ENCODE measurements at regions not wholly inside any gene's neighbourhood (a gene's known extent, or its start where the extent isn't known, plus 50 kb on each side); places are given as distances from the start of the nearest gene placed in this dataset.

DNA sequence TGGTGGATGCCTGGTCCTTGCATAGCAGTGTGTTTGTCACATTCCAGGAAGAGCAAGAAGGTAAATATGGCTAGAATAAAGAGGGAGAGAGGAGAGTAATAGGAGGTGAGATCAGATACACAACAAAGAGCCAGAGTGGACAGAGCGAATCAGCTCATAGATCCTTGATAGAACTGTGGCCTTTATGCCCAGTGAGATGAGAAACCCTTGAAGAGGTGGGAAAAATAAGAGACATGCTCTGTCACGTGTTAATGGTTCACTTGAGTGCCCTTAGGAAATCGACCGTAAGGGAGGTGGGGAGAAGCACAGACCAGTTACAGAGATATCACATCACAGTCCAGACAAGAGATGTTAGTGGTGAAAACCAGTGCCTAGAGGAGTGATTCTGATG is 84.7 kb upstream of the RAB27B start:
- Histone ChIP-seq H3K27ac (no peak overlapping the region), H3K4me1 (no peaks in the 10 kb centered on the region), H3K36me3 (no peaks in the 10 kb centered on the region), H3K27me3 (no peaks in the 10 kb centered on the region), H3K9me3 (no peaks in the 10 kb centered on the region), H3K4me3 (no peak overlapping the region)
- no peak for DNase-seq
- intact Hi-C loops (cut with DNase I; ENCODE audit: low total_unique reads): no loop called here
- TF ChIP-seq, protein P1, sequence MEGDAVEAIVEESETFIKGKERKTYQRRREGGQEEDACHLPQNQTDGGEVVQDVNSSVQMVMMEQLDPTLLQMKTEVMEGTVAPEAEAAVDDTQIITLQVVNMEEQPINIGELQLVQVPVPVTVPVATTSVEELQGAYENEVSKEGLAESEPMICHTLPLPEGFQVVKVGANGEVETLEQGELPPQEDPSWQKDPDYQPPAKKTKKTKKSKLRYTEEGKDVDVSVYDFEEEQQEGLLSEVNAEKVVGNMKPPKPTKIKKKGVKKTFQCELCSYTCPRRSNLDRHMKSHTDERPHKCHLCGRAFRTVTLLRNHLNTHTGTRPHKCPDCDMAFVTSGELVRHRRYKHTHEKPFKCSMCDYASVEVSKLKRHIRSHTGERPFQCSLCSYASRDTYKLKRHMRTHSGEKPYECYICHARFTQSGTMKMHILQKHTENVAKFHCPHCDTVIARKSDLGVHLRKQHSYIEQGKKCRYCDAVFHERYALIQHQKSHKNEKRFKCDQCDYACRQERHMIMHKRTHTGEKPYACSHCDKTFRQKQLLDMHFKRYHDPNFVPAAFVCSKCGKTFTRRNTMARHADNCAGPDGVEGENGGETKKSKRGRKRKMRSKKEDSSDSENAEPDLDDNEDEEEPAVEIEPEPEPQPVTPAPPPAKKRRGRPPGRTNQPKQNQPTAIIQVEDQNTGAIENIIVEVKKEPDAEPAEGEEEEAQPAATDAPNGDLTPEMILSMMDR (IDR thresholded peaks at IDR 0.05): no peak

GRCh38 chr18:54749291-54749690 is 79.0 kb upstream of the RAB27B start:
- Histone ChIP-seq H3K27me3 (no peaks in the 10 kb centered on the region), H3K4me3 (no peak overlapping the region), H3K27ac (no peak overlapping the region), H3K9me3 (no peaks in the 10 kb centered on the region), H3K36me3 (no peaks in the 10 kb centered on the region), H3K4me1 (no peaks in the 10 kb centered on the region)
- TF ChIP-seq, protein P1 (IDR thresholded peaks at IDR 0.05): no peak
- DNase-seq: no peak
- intact Hi-C loops (cut with DNase I; ENCODE audit: low total_unique reads): no loop called here

DNA sequence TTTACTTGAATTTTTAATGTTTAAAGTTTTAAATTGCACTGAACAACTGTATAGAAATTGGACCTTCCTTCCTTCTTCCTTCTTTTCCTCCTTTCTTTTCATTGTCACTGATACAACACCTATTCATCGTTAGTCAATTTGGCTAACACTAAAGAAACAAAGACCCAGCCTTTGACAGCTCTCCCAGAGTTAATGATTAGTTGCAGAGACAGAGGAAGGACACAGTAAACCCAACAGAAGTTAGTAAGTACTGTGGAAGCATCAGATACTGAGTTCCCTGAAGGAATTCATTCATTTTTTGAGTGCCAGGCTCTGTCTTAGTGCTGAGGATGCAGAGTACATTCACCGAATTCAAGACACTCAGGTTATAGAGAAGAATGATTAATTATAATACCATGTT is 77.9 kb upstream of the RAB27B start:
- no peaks in the 10 kb centered on the region for H3K4me1 ChIP-seq
- H3K27me3 ChIP-seq: no peaks in the 10 kb centered on the region
- TF ChIP-seq, protein P1 (IDR thresholded peaks at IDR 0.05): no peak
- intact Hi-C loops (cut with DNase I; ENCODE audit: low total_unique reads): no loop called here
- DNase-seq: no peak
- no peak overlapping the region for H3K4me3 ChIP-seq
- H3K36me3 ChIP-seq: no peaks in the 10 kb centered on the region
- H3K9me3 ChIP-seq: no peaks in the 10 kb centered on the region
- no peak overlapping the region for H3K27ac ChIP-seq

- intact Hi-C loops (cut with DNase I; ENCODE audit: low total_unique reads): no loop called here
- Histone ChIP-seq H3K27ac (no peak overlapping the region), H3K27me3 (no peaks in the 10 kb centered on the region), H3K4me1 (no peaks in the 10 kb centered on the region), H3K4me3 (no peak overlapping the region), H3K36me3 (no peaks in the 10 kb centered on the region), H3K9me3 (no peaks in the 10 kb centered on the region)
- no peak for DNase-seq
- TF ChIP-seq, protein P1 (IDR thresholded peaks at IDR 0.05): no peak
Measured at GRCh38 chr18:54752185-54752584, 76.1 kb upstream of the RAB27B start.

DNA sequence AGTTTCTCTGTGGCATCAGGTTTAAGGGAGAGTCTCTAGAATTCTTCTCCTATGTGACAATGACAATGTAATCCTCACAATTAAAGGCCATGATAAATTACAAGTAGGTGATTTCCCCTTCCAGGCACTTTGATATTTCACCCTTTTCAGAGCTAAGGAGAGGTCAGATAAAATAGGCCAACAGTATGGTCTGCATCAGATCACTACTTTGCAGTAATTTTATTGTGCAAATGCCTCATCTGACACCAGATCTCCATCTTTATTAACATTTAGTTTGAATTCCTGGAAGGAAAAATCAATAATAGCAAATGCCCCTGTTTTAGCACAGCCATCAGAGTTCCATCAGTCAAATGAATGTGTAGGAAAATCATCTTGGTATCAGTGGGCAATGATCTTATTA is 72.8 kb upstream of the RAB27B start:
- TF ChIP-seq, protein P1 (IDR thresholded peaks at IDR 0.05): no peak
- no peak for DNase-seq
- intact Hi-C loops (cut with DNase I; ENCODE audit: low total_unique reads): no loop called here

GRCh38 chr18:54762386-54762785 is 65.9 kb upstream of the RAB27B start:
- DNase-seq: no peak
- H3K27me3 ChIP-seq: no peaks in the 10 kb centered on the region
- no peak overlapping the region for H3K4me3 ChIP-seq
- no peaks in the 10 kb centered on the region for H3K36me3 ChIP-seq
- no peak overlapping the region for H3K27ac ChIP-seq
- H3K4me1 ChIP-seq: no peaks in the 10 kb centered on the region
- TF ChIP-seq, protein P1 (IDR thresholded peaks at IDR 0.05): no peak
- intact Hi-C loops (cut with DNase I; ENCODE audit: low total_unique reads): no loop called here
- H3K9me3 ChIP-seq: no peaks in the 10 kb centered on the region

More for the DNA sequence above, 72.8 kb upstream of the RAB27B start:
- Histone ChIP-seq H3K4me1 (no peaks in the 10 kb centered on the region), H3K27me3 (no peaks in the 10 kb centered on the region), H3K4me3 (no peak overlapping the region), H3K27ac (no peak overlapping the region), H3K36me3 (no peaks in the 10 kb centered on the region), H3K9me3 (no peaks in the 10 kb centered on the region)

Data from tibial artery (tissue), 4 donors.